GM12865 (cell line): ENCODE measurements at regions not wholly inside any gene's neighbourhood (a gene's known extent, or its start where the extent isn't known, plus 50 kb on each side); places are given as distances from the start of the nearest gene placed in this dataset.

Experiments
- DNase-seq: peaks from one replicate; pipeline ENCODE4 v3.0.0; 2010; ENCODE audit warnings: low read depth
- H3K4me3 ChIP-seq: 2 replicates; pipeline ENCODE4 v1.5.1; 2011; ENCODE audit warnings: mild to moderate bottlenecking, low read depth, low read length, control low read depth
- TF ChIP-seq, protein P1 (sequence below): IDR thresholded peaks from 2 replicates; pipeline ENCODE4 v1.5.1; 2011; ENCODE audit warnings: low read length, control low read depth, low read depth, inconsistent platforms; ENCODE audit not compliant: insufficient read depth; ENCODE audit errors: missing control alignments

DNA sequence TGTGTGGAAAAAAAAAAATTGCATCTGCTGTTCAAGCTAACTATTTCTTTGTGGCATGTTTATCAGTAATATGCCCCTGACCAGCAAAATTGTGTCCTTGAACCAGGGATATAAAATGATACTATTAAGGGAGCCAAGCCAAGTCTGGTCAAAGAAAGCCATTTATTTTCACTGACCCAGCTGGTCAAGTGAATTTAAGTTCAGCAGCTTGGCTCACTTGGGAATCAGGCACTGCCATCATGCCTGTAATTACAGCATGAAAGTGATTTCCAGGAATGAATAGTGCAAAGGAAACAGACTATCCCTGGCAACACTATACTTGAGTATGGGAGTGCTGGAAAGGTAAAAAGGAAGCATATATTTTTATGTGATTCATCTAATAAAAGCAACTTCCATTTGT, 934.6 kb upstream of the CDH8 start:
- TF ChIP-seq, protein P1, sequence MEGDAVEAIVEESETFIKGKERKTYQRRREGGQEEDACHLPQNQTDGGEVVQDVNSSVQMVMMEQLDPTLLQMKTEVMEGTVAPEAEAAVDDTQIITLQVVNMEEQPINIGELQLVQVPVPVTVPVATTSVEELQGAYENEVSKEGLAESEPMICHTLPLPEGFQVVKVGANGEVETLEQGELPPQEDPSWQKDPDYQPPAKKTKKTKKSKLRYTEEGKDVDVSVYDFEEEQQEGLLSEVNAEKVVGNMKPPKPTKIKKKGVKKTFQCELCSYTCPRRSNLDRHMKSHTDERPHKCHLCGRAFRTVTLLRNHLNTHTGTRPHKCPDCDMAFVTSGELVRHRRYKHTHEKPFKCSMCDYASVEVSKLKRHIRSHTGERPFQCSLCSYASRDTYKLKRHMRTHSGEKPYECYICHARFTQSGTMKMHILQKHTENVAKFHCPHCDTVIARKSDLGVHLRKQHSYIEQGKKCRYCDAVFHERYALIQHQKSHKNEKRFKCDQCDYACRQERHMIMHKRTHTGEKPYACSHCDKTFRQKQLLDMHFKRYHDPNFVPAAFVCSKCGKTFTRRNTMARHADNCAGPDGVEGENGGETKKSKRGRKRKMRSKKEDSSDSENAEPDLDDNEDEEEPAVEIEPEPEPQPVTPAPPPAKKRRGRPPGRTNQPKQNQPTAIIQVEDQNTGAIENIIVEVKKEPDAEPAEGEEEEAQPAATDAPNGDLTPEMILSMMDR: no peak
- no peak for DNase-seq
- no peak overlapping the region for H3K4me3 ChIP-seq

DNA sequence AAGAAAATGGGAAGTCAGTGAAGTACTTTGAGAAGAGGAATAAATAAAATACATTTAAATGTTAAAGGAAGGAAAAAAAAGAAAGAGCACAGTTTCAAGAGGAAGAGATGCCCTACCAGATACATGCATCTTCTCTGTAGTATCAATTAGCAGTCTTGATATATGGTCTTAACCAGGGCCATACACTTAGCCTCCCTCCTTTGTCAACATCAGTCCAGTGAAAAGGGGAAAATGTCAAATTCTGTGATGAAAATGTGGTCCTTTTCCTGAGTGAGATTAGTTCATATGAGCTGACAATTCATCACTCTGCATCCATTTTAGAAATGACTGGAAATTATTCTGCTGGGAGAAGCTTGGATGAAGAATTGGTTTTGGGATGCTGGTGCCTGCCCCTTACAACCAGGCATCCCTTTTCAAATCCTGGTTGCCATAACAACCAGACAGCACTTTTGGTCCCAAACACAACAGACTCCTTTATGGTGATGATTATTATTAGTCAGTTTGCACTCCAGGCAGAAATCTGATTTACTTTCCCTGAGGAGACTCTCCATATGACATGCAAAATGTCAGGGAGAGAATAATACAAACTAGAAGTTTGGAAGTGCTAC, 933.6 kb upstream of the CDH8 start:
- no peak for DNase-seq
- TF ChIP-seq, protein P1: no peak
- no peak overlapping the region for H3K4me3 ChIP-seq

DNA sequence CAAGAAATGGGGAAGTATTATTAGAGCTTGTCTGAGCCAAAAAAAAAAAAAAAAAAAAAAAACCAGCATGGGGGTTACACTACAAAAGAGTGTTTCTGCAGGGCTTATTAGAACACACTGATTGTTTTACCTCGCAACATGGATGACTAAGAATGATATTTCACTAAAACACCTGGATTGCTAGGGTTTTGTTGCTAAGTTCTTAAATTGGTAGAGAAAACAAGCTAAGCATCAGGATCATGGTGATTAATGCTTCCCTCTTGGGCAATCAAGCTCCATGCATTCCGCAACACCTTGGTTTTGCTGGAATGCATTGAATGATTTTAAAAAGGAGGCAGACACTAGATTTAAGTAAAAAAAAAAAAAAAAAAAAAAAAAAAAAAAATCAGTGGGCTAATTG, 931.4 kb upstream of the CDH8 start:
- no peak overlapping the region for H3K4me3 ChIP-seq
- DNase-seq: no peak
- TF ChIP-seq, protein P1: no peak

DNA sequence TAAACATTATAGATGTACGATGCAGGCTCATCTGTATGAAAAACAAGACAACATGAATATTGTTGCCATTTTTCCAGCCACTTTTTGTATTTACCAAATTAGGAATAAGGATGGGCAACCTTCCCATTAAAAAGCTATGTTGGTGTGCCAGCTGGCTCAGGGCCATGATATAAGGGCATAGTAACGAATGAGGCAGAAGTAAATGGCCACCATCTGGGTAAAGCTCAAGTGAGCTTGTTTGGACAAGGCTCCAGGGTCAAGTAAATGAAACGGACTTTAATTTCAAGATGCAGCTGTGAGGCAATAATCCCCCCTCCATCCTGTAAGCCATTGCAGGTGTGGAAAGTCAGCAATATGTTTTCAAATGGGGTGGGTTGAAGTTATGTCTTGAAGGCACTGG, 930.9 kb upstream of the CDH8 start:
- H3K4me3 ChIP-seq: no peak overlapping the region
- DNase-seq: no peak
- TF ChIP-seq, protein P1: no peak

DNA sequence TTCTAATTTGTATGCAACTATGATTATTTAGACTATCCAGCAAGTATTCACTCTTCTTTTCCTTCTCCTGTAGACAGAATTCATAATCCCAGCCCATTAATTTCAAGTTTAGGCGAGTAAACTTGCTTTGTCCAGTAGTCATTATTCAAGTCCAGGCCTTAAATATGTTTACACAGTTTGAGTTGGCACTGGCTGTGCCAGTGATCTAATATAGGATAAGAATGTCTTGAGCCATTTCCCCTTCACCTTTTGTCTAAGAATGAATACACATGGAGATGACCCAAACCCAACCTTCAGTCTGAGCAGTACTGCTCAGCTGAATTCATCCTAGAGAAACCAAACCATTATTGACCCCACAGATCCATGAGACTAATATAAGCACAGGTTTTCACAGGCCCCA, 930.4 kb upstream of the CDH8 start:
- no peak overlapping the region for H3K4me3 ChIP-seq
- TF ChIP-seq, protein P1: no peak
- DNase-seq: no peak

DNA sequence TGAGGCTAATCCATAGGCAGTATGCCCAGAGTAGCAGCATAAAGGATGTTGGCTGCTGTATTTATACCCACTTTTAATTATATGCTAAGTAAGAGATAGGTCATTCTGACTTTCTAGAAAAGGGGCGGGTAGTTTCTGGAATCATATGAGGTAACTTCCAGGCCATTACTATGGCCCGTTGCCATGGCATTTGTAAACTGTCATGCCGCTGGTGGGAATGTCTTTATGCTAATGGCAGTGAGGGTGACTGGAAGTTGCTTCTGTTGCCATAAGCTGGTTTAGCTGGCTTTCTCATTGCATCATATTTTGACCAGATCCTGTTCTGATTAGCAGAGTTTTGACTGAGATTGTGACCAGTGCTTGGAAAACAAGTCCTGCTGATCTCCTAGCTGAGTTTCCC, 929.6 kb upstream of the CDH8 start:
- DNase-seq: no peak
- TF ChIP-seq, protein P1: no peak
- no peak overlapping the region for H3K4me3 ChIP-seq

DNA sequence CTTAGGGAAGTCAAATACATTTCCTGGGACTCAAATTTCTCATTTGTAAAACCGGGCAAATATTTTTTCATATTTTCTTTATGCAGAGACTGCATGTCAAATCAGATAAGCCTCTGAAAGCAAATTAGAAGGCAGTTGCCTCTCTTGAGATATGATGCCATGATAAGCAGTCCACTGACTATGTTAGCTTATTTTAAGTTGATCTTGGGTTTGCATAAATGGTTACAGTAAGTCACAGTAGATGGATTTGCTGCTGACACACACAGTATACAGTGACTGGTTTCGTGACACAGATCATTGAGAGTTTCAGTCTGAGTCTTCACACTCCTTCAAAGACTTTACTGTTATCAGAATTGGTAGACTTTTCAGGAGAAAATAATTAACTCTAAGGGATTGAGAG, 927.6 kb upstream of the CDH8 start:
- DNase-seq: peak; percentile 15
- no peak overlapping the region for H3K4me3 ChIP-seq
- TF ChIP-seq, protein P1: no peak
